SK-N-SH treated with all-trans-retinoic acid at 6 μM for 48 hours (cell line): ENCODE measurements at regions not wholly inside any gene's neighbourhood (a gene's known extent, or its start where the extent isn't known, plus 50 kb on each side); places are given as distances from the start of the nearest gene placed in this dataset.

Source experiments
- ATAC-seq: fragments of 200-7000 bp; cut with Tn5 transposase; 3 replicates; pipeline ENCODE4 v1.9.1; 2020; ENCODE audit warnings: mild to moderate bottlenecking, moderate library complexity
- ARNTL ChIP-seq: fragments of 450-650 bp; formaldehyde crosslinking; IDR thresholded peaks from 2 replicates; pipeline ENCODE4 v1.5.0; 2020; ENCODE audit warnings: low read depth, mild to moderate bottlenecking, moderate library complexity, borderline replicate concordance
- BACH2 ChIP-seq: fragments of 250-450 bp; sonication (Bioruptor Pico); IDR thresholded peaks from 2 replicates; pipeline ENCODE4 v1.9.0; 2021; ENCODE audit warnings: mild to moderate bottlenecking, borderline replicate concordance
- CREB5 ChIP-seq: fragments of 250-450 bp; sonication (Bioruptor Pico); IDR thresholded peaks from 2 replicates; pipeline ENCODE4 v1.5.1; 2020; ENCODE audit warnings: low read depth, mild to moderate bottlenecking, moderate library complexity
- CSDC2 ChIP-seq: fragments of 250-450 bp; sonication (Bioruptor Pico); IDR thresholded peaks from 2 replicates; pipeline ENCODE4 v1.5.0; 2020; ENCODE audit warnings: mild to moderate bottlenecking, moderate library complexity
- CSRNP3 ChIP-seq: fragments of 250-450 bp; sonication (Bioruptor Pico); IDR thresholded peaks from 2 replicates; pipeline ENCODE4 v1.5.1; 2021; ENCODE audit warnings: mild to moderate bottlenecking, moderate library complexity
- ESRRG ChIP-seq: fragments of 250-450 bp; sonication (Bioruptor Pico); IDR thresholded peaks from 2 replicates; pipeline ENCODE4 v1.6.1; 2021; ENCODE audit warnings: mild to moderate bottlenecking
- GLIS3 ChIP-seq: fragments of 250-450 bp; sonication (Bioruptor Pico); IDR thresholded peaks from 2 replicates; pipeline ENCODE4 v1.5.0; 2020; ENCODE audit warnings: mild to moderate bottlenecking, moderate library complexity
- ISL1 ChIP-seq: fragments of 250-450 bp; sonication (Bioruptor Pico); IDR thresholded peaks from 2 replicates; pipeline ENCODE4 v2.1.2; 2022; ENCODE audit warnings: mild to moderate bottlenecking, moderate library complexity
- OSR1 ChIP-seq: fragments of 250-450 bp; sonication (Bioruptor Pico); IDR thresholded peaks from 2 replicates; pipeline ENCODE4 v1.8.0; 2022; ENCODE audit warnings: moderate library complexity, mild to moderate bottlenecking, inconsistent platforms
- PATZ1 ChIP-seq: fragments of 250-450 bp; sonication (Bioruptor Pico); IDR thresholded peaks from 2 replicates; pipeline ENCODE4 v1.8.0; 2020; ENCODE audit warnings: mild to moderate bottlenecking, moderate library complexity, borderline replicate concordance
- POU6F1 ChIP-seq: fragments of 250-450 bp; sonication (Bioruptor Pico); IDR thresholded peaks from 2 replicates; pipeline ENCODE4 v1.8.0; 2021; ENCODE audit warnings: low read depth, mild to moderate bottlenecking, moderate library complexity, borderline replicate concordance
- PPARA ChIP-seq: fragments of 250-450 bp; sonication (Bioruptor Pico); IDR thresholded peaks from 2 replicates; pipeline ENCODE4 v1.5.0; 2020; ENCODE audit warnings: mild to moderate bottlenecking, borderline replicate concordance
- RARB ChIP-seq: fragments of 250-450 bp; sonication (Bioruptor Pico); IDR thresholded peaks from 2 replicates; pipeline ENCODE4 v1.8.0; 2021; ENCODE audit warnings: mild to moderate bottlenecking, moderate library complexity
- SNAI2 ChIP-seq: fragments of 250-450 bp; sonication (Bioruptor Pico); IDR thresholded peaks from 2 replicates; pipeline ENCODE4 v1.5.0; 2020; ENCODE audit warnings: mild to moderate bottlenecking, moderate library complexity
- TCF4 ChIP-seq: fragments of 250-450 bp; sonication (Bioruptor Pico); IDR thresholded peaks from 2 replicates; pipeline ENCODE4 v1.8.0; 2021; ENCODE audit warnings: mild to moderate bottlenecking, moderate library complexity, borderline replicate concordance
- TOX ChIP-seq: fragments of 250-450 bp; sonication (Bioruptor Pico); IDR thresholded peaks from 2 replicates; pipeline ENCODE4 v1.8.0; 2021; ENCODE audit warnings: mild to moderate bottlenecking, moderate library complexity, borderline replicate concordance
- TSHZ2 ChIP-seq: fragments of 250-450 bp; sonication (Bioruptor Pico); IDR thresholded peaks from 2 replicates; pipeline ENCODE4 v1.5.0; 2020; ENCODE audit warnings: mild to moderate bottlenecking, moderate library complexity
- ZC3H10 ChIP-seq: fragments of 250-450 bp; sonication (Bioruptor Pico); IDR thresholded peaks from 2 replicates; pipeline ENCODE4 v1.5.1; 2021; ENCODE audit warnings: mild to moderate bottlenecking, moderate library complexity
- ZFP30 ChIP-seq: fragments of 450-650 bp; formaldehyde crosslinking; IDR thresholded peaks from 2 replicates; pipeline ENCODE4 v1.5.0; 2022; ENCODE audit warnings: mild to moderate bottlenecking, moderate library complexity
- ZNF565 ChIP-seq: fragments of 450-650 bp; formaldehyde crosslinking; conservative IDR thresholded peaks from 2 replicates; pipeline ENCODE4 v1.5.0; 2020; ENCODE audit warnings: low read depth, mild to moderate bottlenecking, moderate library complexity
- ZNF70 ChIP-seq: fragments of 450-650 bp; formaldehyde crosslinking; IDR thresholded peaks from 2 replicates; pipeline ENCODE4 v1.5.0; 2020; ENCODE audit warnings: mild to moderate bottlenecking, moderate library complexity
- ZNF8 ChIP-seq: fragments of 450-650 bp; formaldehyde crosslinking; IDR thresholded peaks from 2 replicates; pipeline ENCODE4 v1.5.0; 2020; ENCODE audit warnings: mild to moderate bottlenecking, moderate library complexity

GRCh38 chr1:95728841-95729240 lies 494.8 kb downstream of the RWDD3 start:
- TF ChIP-seq OSR1 = no peak
- no peak for TF ChIP-seq ARNTL (CRISPR knock-in tag)
- TF ChIP-seq TSHZ2 = no peak
- no peak for TF ChIP-seq ZNF70 (CRISPR knock-in tag)
- TF ChIP-seq TOX (CRISPR knock-in tag) = no peak
- TF ChIP-seq PATZ1 = no peak
- TF ChIP-seq ZNF565 (CRISPR knock-in tag) = no peak
- TF ChIP-seq ZFP30 (CRISPR knock-in tag) = no peak
- no peak for TF ChIP-seq PPARA (CRISPR knock-in tag)
- no peak for TF ChIP-seq POU6F1
- TF ChIP-seq ESRRG = no peak
- no peak for TF ChIP-seq GLIS3 (CRISPR knock-in tag)
- TF ChIP-seq RARB (CRISPR knock-in tag) = no peak
- TF ChIP-seq ISL1 = no peak
- TF ChIP-seq ZNF8 = no peak
- no peak for TF ChIP-seq SNAI2 (CRISPR knock-in tag)
- TF ChIP-seq BACH2 (CRISPR knock-in tag) = no peak
- TF ChIP-seq CSDC2 (CRISPR knock-in tag) = no peak
- TF ChIP-seq CREB5 (CRISPR knock-in tag) = no peak
- TF ChIP-seq TCF4 (CRISPR knock-in tag) = no peak
- ATAC-seq = no peak

- TF ChIP-seq POU6F1 = no peak
- no peak for TF ChIP-seq ARNTL (CRISPR knock-in tag)
- TF ChIP-seq OSR1 = no peak
- no peak for TF ChIP-seq GLIS3 (CRISPR knock-in tag)
- TF ChIP-seq ISL1 = no peak
- TF ChIP-seq ESRRG = no peak
- no peak for TF ChIP-seq ZNF8
- no peak for TF ChIP-seq PPARA (CRISPR knock-in tag)
- no peak for TF ChIP-seq ZNF565 (CRISPR knock-in tag)
- no peak for TF ChIP-seq CSRNP3
- TF ChIP-seq ZC3H10 = no peak
- no peak for TF ChIP-seq CSDC2 (CRISPR knock-in tag)
- no peak for TF ChIP-seq ZNF70 (CRISPR knock-in tag)
- TF ChIP-seq RARB (CRISPR knock-in tag) = no peak
- no peak for ATAC-seq
Measured at GRCh38 chr1:95730986-95731385, 497.0 kb downstream of the RWDD3 start.
